ENCODE measurements at regions not wholly inside any gene's neighbourhood (a gene's known extent, or its start where the extent isn't known, plus 50 kb on each side); places are given as distances from the start of the nearest gene placed in this dataset.
"Not testable (repeated sequence)": the region's sequence is repeated elsewhere in the genome, so short reads cannot be mapped to it uniquely, and the experiment has no call there.

DNA sequence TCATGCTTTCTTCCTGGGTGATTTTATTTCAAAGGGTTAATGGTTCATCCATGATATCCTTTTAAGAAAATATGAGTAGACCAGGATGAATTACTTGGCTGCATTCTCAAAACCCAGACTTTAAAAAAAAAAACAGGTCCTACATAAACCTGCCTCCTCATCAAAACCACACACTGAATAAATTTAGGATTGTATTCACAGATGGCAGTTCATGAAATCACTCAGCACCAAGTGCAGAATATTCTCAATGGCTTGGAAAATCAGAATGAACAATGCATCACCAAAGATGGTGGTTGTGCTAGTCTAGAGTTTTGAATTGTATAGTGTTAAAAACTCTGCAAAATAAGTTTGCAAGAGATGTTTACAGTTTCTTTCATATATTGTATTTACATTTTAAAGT is 145.4 kb upstream of the GRAMD2B start:
- DNase-seq (ENCODE audit: low spot score in 2 of 2) (no peak), ATAC-seq (replicated peaks; ENCODE audit: extremely low read depth, poor library complexity, severe bottlenecking) (no peak)
- Mint-ChIP-seq H3K4me3 (no peak overlapping the region), H3K27ac (ENCODE audit: low read depth) (no peak overlapping the region), H3K4me1 (no peaks in the 10 kb centered on the region), H3K9me3 (no peaks in the 10 kb centered on the region), H3K27me3 (no peaks in the 10 kb centered on the region), H3K36me3 (ENCODE audit: insufficient read depth) (no peaks in the 10 kb centered on the region)

DNA sequence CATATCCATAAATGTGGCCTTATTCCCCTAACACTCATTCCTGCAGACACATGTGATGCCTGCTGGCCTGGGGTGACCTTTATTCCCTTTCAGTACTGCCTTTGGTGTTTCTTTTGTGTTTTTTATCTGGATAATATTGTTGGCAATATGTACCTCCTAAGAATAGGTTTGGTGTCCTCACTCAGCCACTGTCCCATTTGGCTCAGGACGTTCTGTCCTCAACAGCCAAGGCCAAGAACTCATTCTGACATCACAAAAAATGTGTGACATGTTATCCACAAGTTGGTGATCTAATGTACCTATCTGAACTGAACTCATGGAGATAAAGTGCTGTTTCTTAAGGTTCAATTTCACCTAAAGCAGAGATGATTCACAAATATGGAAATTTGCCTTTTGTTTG is 142.9 kb upstream of the GRAMD2B start:
- Mint-ChIP-seq H3K27me3 (no peaks in the 10 kb centered on the region), H3K27ac (ENCODE audit: low read depth) (no peak overlapping the region), H3K4me3 (no peak overlapping the region), H3K36me3 (ENCODE audit: insufficient read depth) (no peaks in the 10 kb centered on the region), H3K9me3 (no peaks in the 10 kb centered on the region), H3K4me1 (no peaks in the 10 kb centered on the region)
- ATAC-seq (replicated peaks; ENCODE audit: extremely low read depth, poor library complexity, severe bottlenecking), result no peak
- no peak for DNase-seq (ENCODE audit: low spot score in 2 of 2)

DNA sequence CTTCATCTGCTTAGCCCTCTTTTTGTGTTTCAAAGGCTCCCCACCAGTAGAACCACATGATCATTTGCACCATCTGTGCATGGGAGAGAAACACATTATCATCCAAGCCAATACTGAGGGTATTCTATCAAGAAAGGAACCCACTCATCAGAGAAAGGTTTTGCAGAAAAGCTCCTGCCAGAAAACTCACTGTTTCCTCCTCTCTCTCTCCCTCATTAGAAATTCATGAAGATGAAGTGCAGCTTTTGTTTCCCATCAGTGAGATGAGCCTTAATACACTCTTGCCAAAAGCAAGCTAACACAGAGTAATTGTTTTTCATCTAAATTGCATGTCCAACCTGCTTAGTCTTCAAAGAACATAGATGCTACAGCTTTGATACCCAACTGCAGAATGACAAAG is 142.4 kb upstream of the GRAMD2B start:
- Mint-ChIP-seq H3K36me3 (ENCODE audit: insufficient read depth) (no peaks in the 10 kb centered on the region), H3K27ac (ENCODE audit: low read depth) (no peak overlapping the region)
- no peak for ATAC-seq (replicated peaks; ENCODE audit: extremely low read depth, poor library complexity, severe bottlenecking)

GRCh38 chr5:126284977-126285696 is 138.1 kb upstream of the GRAMD2B start:
- Mint-ChIP-seq H3K4me1 (no peaks in the 10 kb centered on the region), H3K4me3 (no peak overlapping the region), H3K36me3 (ENCODE audit: insufficient read depth) (no peaks in the 10 kb centered on the region), H3K9me3 (no peaks in the 10 kb centered on the region), H3K27ac (ENCODE audit: low read depth) (no peak overlapping the region), H3K27me3 (no peaks in the 10 kb centered on the region)
- DNase-seq (ENCODE audit: low spot score in 2 of 2) (no peak), ATAC-seq (replicated peaks; ENCODE audit: extremely low read depth, poor library complexity, severe bottlenecking) (no peak)

More for the DNA sequence above, 142.4 kb upstream of the GRAMD2B start:
- DNase-seq (ENCODE audit: low spot score in 2 of 2), result no peak
- H3K9me3 Mint-ChIP-seq, result no peaks in the 10 kb centered on the region
- H3K4me3 Mint-ChIP-seq, result no peak overlapping the region
- H3K4me1 Mint-ChIP-seq, result no peaks in the 10 kb centered on the region
- no peaks in the 10 kb centered on the region for H3K27me3 Mint-ChIP-seq

DNA sequence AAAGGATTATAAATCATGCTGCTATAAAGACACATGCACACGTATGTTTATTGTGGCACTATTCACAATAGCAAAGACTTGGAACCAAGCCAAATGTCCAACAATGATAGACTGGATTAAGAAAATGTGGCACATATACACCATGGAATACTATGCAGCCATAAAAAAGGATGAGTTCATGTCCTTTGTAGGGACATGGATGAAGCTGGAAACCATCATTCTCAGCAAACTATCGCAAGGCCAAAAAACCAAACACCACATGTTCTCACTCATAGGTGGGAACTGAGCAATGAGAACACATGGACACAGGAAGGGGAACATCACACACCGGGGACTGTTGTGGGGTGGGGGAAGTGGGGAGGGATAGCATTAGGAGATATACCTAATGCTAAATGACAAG is 127.1 kb upstream of the GRAMD2B start:
- ATAC-seq (replicated peaks; ENCODE audit: extremely low read depth, poor library complexity, severe bottlenecking); H3K4me3 Mint-ChIP-seq; H3K36me3 Mint-ChIP-seq (ENCODE audit: insufficient read depth); DNase-seq (ENCODE audit: low spot score in 2 of 2); H3K4me1 Mint-ChIP-seq; H3K9me3 Mint-ChIP-seq; H3K27ac Mint-ChIP-seq (ENCODE audit: low read depth): not testable (repeated sequence)
- peaks cover 33% of the 10 kb centered on the region for H3K27me3 Mint-ChIP-seq

DNA sequence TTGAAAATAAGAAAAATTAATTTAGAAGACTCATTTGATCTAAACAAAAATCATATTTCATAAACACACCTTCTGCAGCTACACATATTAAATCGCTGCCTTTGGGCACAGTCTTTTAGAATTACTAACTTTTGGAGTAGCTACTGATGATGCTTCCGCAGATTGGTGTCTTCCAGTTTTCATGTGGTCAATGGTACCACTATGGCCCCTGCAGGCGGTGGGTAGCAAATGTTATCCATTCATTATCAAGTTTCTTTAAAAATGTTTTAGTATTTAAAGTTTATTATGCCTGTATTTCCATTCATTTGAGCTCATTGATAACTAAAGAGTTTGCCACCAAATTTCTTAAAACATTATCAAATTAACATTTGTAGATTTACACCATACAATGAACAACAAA is 122.9 kb upstream of the GRAMD2B start:
- H3K27ac Mint-ChIP-seq (ENCODE audit: low read depth), result no peak overlapping the region
- ATAC-seq (replicated peaks; ENCODE audit: extremely low read depth, poor library complexity, severe bottlenecking), result no peak

DNA sequence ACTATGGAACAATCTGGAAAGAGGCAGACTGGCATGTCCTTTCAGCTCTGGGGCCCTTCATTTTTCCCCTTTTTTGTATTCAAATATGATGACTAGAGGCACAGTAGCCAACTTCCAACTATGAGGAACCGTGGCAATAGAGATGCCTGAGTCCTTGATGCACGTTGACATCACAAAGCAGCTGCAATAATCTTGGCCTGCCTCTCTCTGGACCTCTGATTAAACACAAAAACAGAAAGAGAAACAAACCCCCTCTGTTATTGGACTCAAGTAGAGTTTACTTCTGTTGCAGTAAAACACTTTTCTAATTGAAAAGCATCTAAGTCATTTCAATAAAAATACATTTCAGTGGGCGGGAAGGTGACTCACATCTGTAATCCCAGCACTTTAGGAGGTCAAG is 122.2 kb upstream of the GRAMD2B start:
- H3K27me3 Mint-ChIP-seq, result peaks cover 33% of the 10 kb centered on the region
- H3K9me3 Mint-ChIP-seq, result no peaks in the 10 kb centered on the region
- no peak for ATAC-seq (replicated peaks; ENCODE audit: extremely low read depth, poor library complexity, severe bottlenecking)
- H3K4me1 Mint-ChIP-seq, result no peaks in the 10 kb centered on the region
- no peak for DNase-seq (ENCODE audit: low spot score in 2 of 2)
- no peaks in the 10 kb centered on the region for H3K36me3 Mint-ChIP-seq (ENCODE audit: insufficient read depth)
- no peak overlapping the region for H3K4me3 Mint-ChIP-seq
- H3K27ac Mint-ChIP-seq (ENCODE audit: low read depth), result no peak overlapping the region

More for the DNA sequence above, 122.9 kb upstream of the GRAMD2B start:
- no peak for DNase-seq (ENCODE audit: low spot score in 2 of 2)
- Mint-ChIP-seq H3K27me3 (peaks cover 27% of the 10 kb centered on the region), H3K36me3 (ENCODE audit: insufficient read depth) (no peaks in the 10 kb centered on the region), H3K4me1 (no peaks in the 10 kb centered on the region), H3K9me3 (no peaks in the 10 kb centered on the region), H3K4me3 (no peak overlapping the region)

DNA sequence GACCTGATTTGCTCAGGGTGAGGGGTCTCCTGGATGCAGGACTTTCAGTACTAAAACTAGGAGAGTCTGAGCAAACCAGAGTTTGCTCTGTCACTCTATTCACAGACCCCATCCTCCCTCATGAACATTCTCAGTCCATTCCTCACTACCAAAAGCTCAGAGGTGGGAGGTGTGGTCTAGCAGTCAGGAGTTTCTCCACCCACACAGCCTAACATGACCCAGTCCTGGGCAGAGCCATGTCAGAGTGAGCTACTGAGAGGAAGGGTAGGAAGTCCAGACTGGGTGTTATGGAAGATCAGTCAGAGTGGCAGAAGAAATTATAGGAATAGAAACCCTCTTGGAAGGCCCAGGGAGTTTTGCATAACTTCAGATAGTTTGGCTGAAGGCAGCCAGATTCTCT is 113.3 kb upstream of the GRAMD2B start:
- H3K27me3 Mint-ChIP-seq, result peaks cover 32% of the 10 kb centered on the region
- H3K27ac Mint-ChIP-seq (ENCODE audit: low read depth), result no peak overlapping the region
- no peaks in the 10 kb centered on the region for H3K9me3 Mint-ChIP-seq
- DNase-seq (ENCODE audit: low spot score in 2 of 2), result no peak
- H3K36me3 Mint-ChIP-seq (ENCODE audit: insufficient read depth), result no peaks in the 10 kb centered on the region
- no peak overlapping the region for H3K4me3 Mint-ChIP-seq
- H3K4me1 Mint-ChIP-seq, result no peaks in the 10 kb centered on the region
- ATAC-seq (replicated peaks; ENCODE audit: extremely low read depth, poor library complexity, severe bottlenecking), result no peak

DNA sequence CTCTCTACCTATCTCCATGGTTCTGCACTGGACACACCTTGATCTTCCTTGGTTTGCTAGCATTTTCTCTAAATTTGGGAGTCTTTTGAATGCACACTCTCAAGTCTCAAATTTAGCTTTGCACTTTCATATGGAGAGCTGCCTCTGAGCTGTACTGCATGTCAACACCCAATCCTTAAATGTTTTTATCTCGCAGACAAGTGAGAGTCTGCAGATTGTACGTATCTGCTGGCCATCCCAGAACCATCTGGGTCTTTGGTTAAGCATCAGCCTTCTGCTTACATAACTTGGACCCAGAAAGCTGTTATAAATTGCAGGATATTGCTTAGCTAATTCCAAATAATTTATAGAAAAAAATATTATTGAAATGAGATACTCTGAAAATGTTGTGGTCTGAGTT is 111.4 kb upstream of the GRAMD2B start:
- Mint-ChIP-seq H3K36me3 (ENCODE audit: insufficient read depth) (no peaks in the 10 kb centered on the region), H3K27me3 (peaks cover 29% of the 10 kb centered on the region), H3K27ac (ENCODE audit: low read depth) (no peak overlapping the region), H3K4me1 (no peaks in the 10 kb centered on the region), H3K9me3 (no peaks in the 10 kb centered on the region), H3K4me3 (no peak overlapping the region)
- ATAC-seq (replicated peaks; ENCODE audit: extremely low read depth, poor library complexity, severe bottlenecking), result no peak
- DNase-seq (ENCODE audit: low spot score in 2 of 2), result no peak

DNA sequence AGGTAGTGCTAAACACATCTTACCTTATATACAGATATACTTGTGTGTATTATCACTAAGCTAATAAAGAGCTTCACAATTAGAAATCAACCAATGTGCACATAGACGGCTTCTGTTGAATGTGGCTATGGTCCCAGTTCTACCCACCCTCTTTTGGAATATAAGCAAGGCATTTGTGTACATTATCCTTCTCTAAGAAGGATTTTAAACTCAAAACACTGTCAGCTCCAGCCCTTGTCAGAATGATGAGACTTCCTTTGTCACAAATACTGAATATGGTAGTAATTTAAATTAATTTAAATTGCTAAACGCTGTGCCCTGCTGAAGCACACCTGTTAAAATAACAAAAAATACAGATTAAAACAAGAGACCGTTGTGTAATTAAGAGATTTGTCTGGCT is 107.9 kb upstream of the GRAMD2B start:
- Mint-ChIP-seq H3K9me3 (no peaks in the 10 kb centered on the region), H3K4me1 (no peaks in the 10 kb centered on the region), H3K4me3 (no peak overlapping the region), H3K36me3 (ENCODE audit: insufficient read depth) (no peaks in the 10 kb centered on the region), H3K27ac (ENCODE audit: low read depth) (no peak overlapping the region), H3K27me3 (peaks cover 41% of the 10 kb centered on the region)
- DNase-seq (ENCODE audit: low spot score in 2 of 2) (no peak), ATAC-seq (replicated peaks; ENCODE audit: extremely low read depth, poor library complexity, severe bottlenecking) (no peak)

- Mint-ChIP-seq H3K9me3 (no peaks in the 10 kb centered on the region), H3K27me3 (peaks cover 36% of the 10 kb centered on the region), H3K36me3 (ENCODE audit: insufficient read depth) (no peaks in the 10 kb centered on the region), H3K4me3 (no peak overlapping the region), H3K27ac (ENCODE audit: low read depth) (no peak overlapping the region), H3K4me1 (no peaks in the 10 kb centered on the region)
- DNase-seq (ENCODE audit: low spot score in 2 of 2) (no peak), ATAC-seq (replicated peaks; ENCODE audit: extremely low read depth, poor library complexity, severe bottlenecking) (no peak)
Measured at GRCh38 chr5:126332326-126332725, 90.9 kb upstream of the GRAMD2B start.

GRCh38 chr5:126334760-126335159 is 88.4 kb upstream of the GRAMD2B start:
- H3K27me3 Mint-ChIP-seq, result peaks cover 31% of the 10 kb centered on the region
- H3K27ac Mint-ChIP-seq (ENCODE audit: low read depth), result no peak overlapping the region
- no peak overlapping the region for H3K4me3 Mint-ChIP-seq
- no peak for DNase-seq (ENCODE audit: low spot score in 2 of 2)
- H3K36me3 Mint-ChIP-seq (ENCODE audit: insufficient read depth), result no peaks in the 10 kb centered on the region
- no peak for ATAC-seq (replicated peaks; ENCODE audit: extremely low read depth, poor library complexity, severe bottlenecking)
- H3K9me3 Mint-ChIP-seq, result no peaks in the 10 kb centered on the region
- H3K4me1 Mint-ChIP-seq, result no peaks in the 10 kb centered on the region

DNA sequence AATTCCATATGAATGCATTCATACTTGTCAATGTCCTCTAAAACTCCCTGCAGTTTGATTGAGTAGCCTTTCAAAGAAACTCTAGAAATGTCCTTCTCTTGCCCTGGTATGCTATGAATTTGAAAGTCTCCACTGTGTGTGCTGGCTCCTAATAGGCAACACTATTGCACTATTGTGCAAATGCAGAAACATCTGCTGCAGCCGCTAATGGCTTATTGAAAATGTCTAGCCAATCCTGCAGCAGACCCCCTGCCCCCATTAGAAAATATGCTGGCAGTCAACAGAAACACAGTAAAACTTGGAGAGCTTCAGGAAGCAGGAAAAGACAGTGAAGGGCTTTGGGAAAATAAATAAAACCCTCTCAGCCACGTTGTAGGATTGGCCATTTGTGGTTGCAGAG is 87.3 kb upstream of the GRAMD2B start:
- Mint-ChIP-seq H3K9me3 (no peaks in the 10 kb centered on the region), H3K4me1 (no peaks in the 10 kb centered on the region), H3K4me3 (no peak overlapping the region), H3K27me3 (peaks cover 38% of the 10 kb centered on the region), H3K27ac (ENCODE audit: low read depth) (no peak overlapping the region), H3K36me3 (ENCODE audit: insufficient read depth) (no peaks in the 10 kb centered on the region)
- ATAC-seq (replicated peaks; ENCODE audit: extremely low read depth, poor library complexity, severe bottlenecking) (no peak), DNase-seq (ENCODE audit: low spot score in 2 of 2) (no peak)
